PC-3 (cell line): ENCODE measurements at regions not wholly inside any gene's neighbourhood (a gene's known extent, or its start where the extent isn't known, plus 50 kb on each side); places are given as distances from the start of the nearest gene placed in this dataset.

Source experiments
- ATAC-seq: fragments of 200-7000 bp; cut with Tn5 transposase; 2 replicates; pipeline ENCODE4 v1.9.1; 2020; ENCODE audit warnings: mild to moderate bottlenecking, moderate library complexity
- BruUV-seq: library from RNA; stranded (reverse); fragments of 400-500 nt; replicated peaks from 2 replicates; lab custom pipeline; 2021; lab: Mats Ljungman, UMichigan
- CTCF ChIA-PET: fragments of 300-600 bp; sonication (Branson Sonifier 250); formaldehyde crosslinking; loops from one replicate; lab custom pipeline; 2022; ENCODE audit warnings: antibody characterized with exemption; lab: Charles Lee
- POLR2A ChIA-PET: fragments of 300-600 bp; sonication (Branson Sonifier 250); formaldehyde crosslinking; loops from one replicate; lab custom pipeline; 2022; ENCODE audit warnings: antibody characterized with exemption; ENCODE audit not compliant: unreplicated experiment; lab: Charles Lee
- DNase-seq: peaks from one replicate; pipeline ENCODE4 v3.0.0-alpha.2; 2015
- H2AFZ ChIP-seq: fragments of 300-600 bp; sonication (generic); 2 replicates; pipeline ENCODE4 v1.6.0; 2016; ENCODE audit warnings: antibody characterized with exemption, low read length
- H3F3A ChIP-seq: fragments of 300-600 bp; sonication (generic); one replicate; pipeline ENCODE4 v1.6.0; 2017; ENCODE audit warnings: antibody characterized with exemption, low read length, control low read depth, mild to moderate bottlenecking; ENCODE audit not compliant: unreplicated experiment
- H3K27ac ChIP-seq: fragments of 300-600 bp; sonication (generic); 2 replicates; pipeline ENCODE4 v1.5.1; 2016; ENCODE audit warnings: mild to moderate bottlenecking, low read length
- H3K27me3 ChIP-seq: fragments of 300-600 bp; sonication (generic); 2 replicates; pipeline ENCODE4 v1.6.1; 2016; ENCODE audit warnings: low read length, mixed read lengths
- H3K36me3 ChIP-seq: fragments of 300-600 bp; sonication (generic); 2 replicates; pipeline ENCODE4 v1.6.1; 2016; ENCODE audit warnings: low read depth, mixed run types, low read length, mixed read lengths
- H3K4me1 ChIP-seq: fragments of 300-600 bp; sonication (generic); 2 replicates; pipeline ENCODE4 v1.5.1; 2016; ENCODE audit warnings: low read length; ENCODE audit not compliant: insufficient read depth
- H3K4me2 ChIP-seq: fragments of 300-600 bp; sonication (generic); 2 replicates; pipeline ENCODE4 v1.6.0; 2016; ENCODE audit warnings: low read length
- H3K4me3 ChIP-seq: fragments of 300-600 bp; sonication (generic); 2 replicates; pipeline ENCODE4 v1.5.1; 2016; ENCODE audit warnings: mild to moderate bottlenecking, low read length, mixed read lengths
- H3K79me2 ChIP-seq: fragments of 300-600 bp; sonication (generic); 2 replicates; pipeline ENCODE4 v1.6.1; 2017; ENCODE audit warnings: low read length, mixed read lengths
- H3K9ac ChIP-seq: fragments of 300-600 bp; sonication (generic); 2 replicates; pipeline ENCODE4 v1.6.0; 2016; ENCODE audit warnings: mild to moderate bottlenecking, low read length
- H3K9me2 ChIP-seq: fragments of 300-600 bp; sonication (generic); replicated peaks from 2 replicates; pipeline ENCODE4 v1.6.1; 2016; ENCODE audit warnings: mixed run types, low read length, mixed read lengths
- H3K9me3 ChIP-seq: fragments of 300-600 bp; sonication (generic); 2 replicates; pipeline ENCODE4 v1.6.1; 2016; ENCODE audit warnings: low read length, mixed read lengths
- H4K20me1 ChIP-seq: fragments of 300-600 bp; sonication (generic); 2 replicates; pipeline ENCODE4 v1.6.1; 2016; ENCODE audit warnings: low read length, mixed read lengths
- EZH2 ChIP-seq: fragments of 300-600 bp; sonication (generic); IDR thresholded peaks from one replicate; pipeline ENCODE4 v1.6.1; 2017; ENCODE audit warnings: antibody characterized with exemption, mild to moderate bottlenecking, low read length; ENCODE audit not compliant: unreplicated experiment
- EZH2phosphoT487 ChIP-seq: fragments of 300-600 bp; sonication (generic); IDR thresholded peaks from 2 replicates; pipeline ENCODE4 v1.6.1; 2018; ENCODE audit warnings: mild to moderate bottlenecking, antibody characterized with exemption, low read length, borderline replicate concordance
- intact Hi-C: fragments of 100-400 bp; cut with micrococcal nuclease; formaldehyde crosslinking; loops from 2 replicates; pipeline ENCODE4 v1.9.0; 2023
- TF ChIP-seq, protein P1 (sequence below): fragments of 300-600 bp; sonication (generic); conservative IDR thresholded peaks from 2 replicates; pipeline ENCODE4 v1.5.1; 2017; ENCODE audit warnings: antibody characterized with exemption, low read depth, mild to moderate bottlenecking, low read length

DNA sequence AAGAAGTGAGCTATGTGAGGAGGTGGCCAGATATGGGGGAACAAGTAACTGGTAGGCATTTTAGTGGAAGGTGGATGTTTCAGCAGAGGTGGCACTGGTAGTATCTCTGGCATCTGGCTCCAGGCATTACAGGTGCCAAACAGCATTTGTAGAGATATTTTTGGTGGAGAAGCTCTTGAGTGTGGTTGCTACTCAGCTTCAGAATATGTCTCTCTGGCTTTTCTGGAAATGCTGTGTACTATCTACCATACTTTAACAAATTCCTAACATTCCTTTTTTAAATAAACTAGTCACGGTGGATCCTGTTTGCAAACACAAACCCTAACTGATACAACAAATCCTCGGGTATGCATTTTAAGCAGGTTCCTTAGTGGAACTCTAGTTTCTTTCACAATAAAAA lies 128.0 kb downstream of the BARX2 start:
- no peak overlapping the region for H3K9ac ChIP-seq
- H3K79me2 ChIP-seq = no peaks in the 10 kb centered on the region
- ChIA-PET POLR2A (no interaction called here), CTCF (no interaction called here)
- intact Hi-C loops = no loop called here
- ATAC-seq = no peak
- no peaks in the 10 kb centered on the region for H3K9me3 ChIP-seq
- H3K9me2 ChIP-seq = no peaks in the 10 kb centered on the region
- H3K27ac ChIP-seq = no peak overlapping the region
- H3K4me2 ChIP-seq = no peak overlapping the region
- no peak for DNase-seq
- no TSS peak for BruUV-seq
- H2AFZ ChIP-seq = no peak overlapping the region
- H3F3A ChIP-seq = no peaks in the 10 kb centered on the region
- no peaks in the 10 kb centered on the region for H3K4me1 ChIP-seq
- no peak overlapping the region for H3K4me3 ChIP-seq
- H3K27me3 ChIP-seq = peaks cover 52% of the 10 kb centered on the region
- no peaks in the 10 kb centered on the region for H3K36me3 ChIP-seq
- TF ChIP-seq EZH2 (no peak), EZH2phosphoT487 (no peak)
- TF ChIP-seq, protein P1, sequence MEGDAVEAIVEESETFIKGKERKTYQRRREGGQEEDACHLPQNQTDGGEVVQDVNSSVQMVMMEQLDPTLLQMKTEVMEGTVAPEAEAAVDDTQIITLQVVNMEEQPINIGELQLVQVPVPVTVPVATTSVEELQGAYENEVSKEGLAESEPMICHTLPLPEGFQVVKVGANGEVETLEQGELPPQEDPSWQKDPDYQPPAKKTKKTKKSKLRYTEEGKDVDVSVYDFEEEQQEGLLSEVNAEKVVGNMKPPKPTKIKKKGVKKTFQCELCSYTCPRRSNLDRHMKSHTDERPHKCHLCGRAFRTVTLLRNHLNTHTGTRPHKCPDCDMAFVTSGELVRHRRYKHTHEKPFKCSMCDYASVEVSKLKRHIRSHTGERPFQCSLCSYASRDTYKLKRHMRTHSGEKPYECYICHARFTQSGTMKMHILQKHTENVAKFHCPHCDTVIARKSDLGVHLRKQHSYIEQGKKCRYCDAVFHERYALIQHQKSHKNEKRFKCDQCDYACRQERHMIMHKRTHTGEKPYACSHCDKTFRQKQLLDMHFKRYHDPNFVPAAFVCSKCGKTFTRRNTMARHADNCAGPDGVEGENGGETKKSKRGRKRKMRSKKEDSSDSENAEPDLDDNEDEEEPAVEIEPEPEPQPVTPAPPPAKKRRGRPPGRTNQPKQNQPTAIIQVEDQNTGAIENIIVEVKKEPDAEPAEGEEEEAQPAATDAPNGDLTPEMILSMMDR = no peak
- H4K20me1 ChIP-seq = no peaks in the 10 kb centered on the region

DNA sequence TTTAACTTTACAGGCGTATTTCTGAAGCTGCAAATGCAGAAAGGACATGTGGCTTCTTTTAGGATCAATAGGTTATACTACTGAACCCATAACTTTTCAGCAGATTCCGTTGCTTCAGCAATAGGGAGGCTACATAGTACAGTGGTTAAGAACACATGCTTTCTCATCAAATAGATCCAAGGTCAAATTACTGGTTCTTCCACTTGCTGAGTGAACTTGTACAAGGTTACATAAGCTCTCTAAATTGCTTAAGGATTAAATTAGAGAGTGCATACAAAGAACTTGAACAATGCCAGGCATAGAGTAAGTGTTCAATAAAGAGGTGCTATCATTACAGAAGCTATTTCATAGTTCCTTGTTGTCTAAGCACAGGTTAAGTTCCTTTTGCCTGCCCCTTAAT lies 129.6 kb downstream of the BARX2 start:
- Histone ChIP-seq H2AFZ (no peak overlapping the region), H3K4me1 (no peaks in the 10 kb centered on the region), H3K9ac (no peak overlapping the region), H3K36me3 (no peaks in the 10 kb centered on the region), H3K79me2 (no peaks in the 10 kb centered on the region), H3K27ac (no peak overlapping the region), H3F3A (no peaks in the 10 kb centered on the region), H3K4me2 (no peak overlapping the region), H3K4me3 (no peak overlapping the region), H3K27me3 (peaks cover 52% of the 10 kb centered on the region), H3K9me3 (no peaks in the 10 kb centered on the region), H4K20me1 (no peaks in the 10 kb centered on the region), H3K9me2 (no peaks in the 10 kb centered on the region)
- BruUV-seq = no TSS peak
- intact Hi-C loops = no loop called here
- POLR2A ChIA-PET = no interaction called here
- CTCF ChIA-PET = no interaction called here
- no peak for TF ChIP-seq EZH2
- TF ChIP-seq EZH2phosphoT487 = no peak
- ATAC-seq (no peak), DNase-seq (peak; percentile 22)

DNA sequence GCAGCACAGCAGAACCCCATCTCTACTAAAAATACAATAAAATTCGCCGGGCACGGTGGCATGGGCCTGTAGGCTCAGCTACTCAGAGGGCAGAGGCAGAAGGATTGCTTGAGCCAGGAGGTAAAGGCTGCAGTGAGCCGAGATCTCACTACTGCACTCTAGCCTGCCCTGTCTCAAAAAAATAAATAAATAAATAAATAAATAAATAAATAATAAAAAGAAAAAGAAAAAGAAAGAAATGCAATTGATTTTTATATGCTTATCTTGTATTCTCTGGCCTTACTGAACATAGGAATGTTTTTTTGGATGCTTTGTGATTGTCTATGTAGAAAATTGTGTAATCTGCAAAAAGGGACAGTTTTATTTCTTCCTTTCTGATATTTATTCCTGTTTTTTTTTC lies 132.5 kb downstream of the BARX2 start:
- intact Hi-C loops = no loop called here
- no peaks in the 10 kb centered on the region for H4K20me1 ChIP-seq
- no peaks in the 10 kb centered on the region for H3K79me2 ChIP-seq
- TF ChIP-seq EZH2phosphoT487 = no peak
- no peak for TF ChIP-seq EZH2
- TF ChIP-seq, protein P1 = no peak
- no peak for DNase-seq
- H3K36me3 ChIP-seq = no peaks in the 10 kb centered on the region
- no peaks in the 10 kb centered on the region for H3K9me3 ChIP-seq
- no peaks in the 10 kb centered on the region for H3F3A ChIP-seq
- no peaks in the 10 kb centered on the region for H3K4me1 ChIP-seq
- no peak overlapping the region for H3K9ac ChIP-seq
- no peaks in the 10 kb centered on the region for H3K9me2 ChIP-seq
- CTCF ChIA-PET = no interaction called here
- BruUV-seq = no TSS peak
- POLR2A ChIA-PET = no interaction called here
- peaks cover 37% of the 10 kb centered on the region for H3K27me3 ChIP-seq
- H3K4me2 ChIP-seq = no peak overlapping the region
- no peak overlapping the region for H3K27ac ChIP-seq
- no peak overlapping the region for H2AFZ ChIP-seq
- H3K4me3 ChIP-seq = no peak overlapping the region
- ATAC-seq = no peak
